Loucy (cell line): ENCODE measurements at regions not wholly inside any gene's neighbourhood (a gene's known extent, or its start where the extent isn't known, plus 50 kb on each side); places are given as distances from the start of the nearest gene placed in this dataset.

Experiments used
- CTCF ChIP-seq: fragments of 200-600 bp; sonication (generic); conservative IDR thresholded peaks from 2 replicates; pipeline ENCODE4 v1.5.1; 2014; ENCODE audit warnings: mild to moderate bottlenecking, antibody characterized with exemption, low read length
- EZH2phosphoT487 ChIP-seq: fragments of 200-600 bp; IDR thresholded peaks from 2 replicates; pipeline ENCODE4 v1.6.1; 2018; ENCODE audit warnings: antibody characterized with exemption, mild to moderate bottlenecking, moderate library complexity, borderline replicate concordance

- TF ChIP-seq CTCF (no peak), EZH2phosphoT487 (no peak)
Observed at GRCh38 chr2:67272195-67272594, 124.9 kb upstream of the ETAA1 start.
